ENCODE measurements at regions not wholly inside any gene's neighbourhood (a gene's known extent, or its start where the extent isn't known, plus 50 kb on each side); places are given as distances from the start of the nearest gene placed in this dataset.

GRCh38 chr2:14723684-14724083 lies 91.2 kb downstream of the LRATD1 start:
- no peaks in the 10 kb centered on the region for H3K9me3 Mint-ChIP-seq
- CTCF ChIA-PET = no interaction called here
- no peak for DNase-seq

GRCh38 chr2:14735696-14736095 lies 103.2 kb downstream of the LRATD1 start:
- Mint-ChIP-seq H3K27ac (no peak overlapping the region), H3K9me3 (peaks cover 10% of the 10 kb centered on the region), H3K27me3 (no peaks in the 10 kb centered on the region), H3K36me3 (ENCODE audit: low read depth) (no peaks in the 10 kb centered on the region), H3K4me1 (no peaks in the 10 kb centered on the region), H3K4me3 (no peak overlapping the region)
- ChIA-PET POLR2A (no interaction called here), CTCF (no interaction called here)
- no peak for DNase-seq

More at GRCh38 chr2:14723684-14724083, 91.2 kb downstream of the LRATD1 start:
- H3K27me3 Mint-ChIP-seq = no peaks in the 10 kb centered on the region
- H3K4me1 Mint-ChIP-seq = no peaks in the 10 kb centered on the region
- no peak overlapping the region for H3K27ac Mint-ChIP-seq
- POLR2A ChIA-PET = no interaction called here
- H3K36me3 Mint-ChIP-seq (ENCODE audit: low read depth) = no peaks in the 10 kb centered on the region
- no peak overlapping the region for H3K4me3 Mint-ChIP-seq

GRCh38 chr2:14737201-14737600 lies 104.7 kb downstream of the LRATD1 start:
- H3K27ac Mint-ChIP-seq = no peak overlapping the region
- no peaks in the 10 kb centered on the region for H3K36me3 Mint-ChIP-seq (ENCODE audit: low read depth)
- H3K4me1 Mint-ChIP-seq = no peaks in the 10 kb centered on the region
- CTCF ChIA-PET = no interaction called here
- H3K9me3 Mint-ChIP-seq = peaks cover 10% of the 10 kb centered on the region
- no peak overlapping the region for H3K4me3 Mint-ChIP-seq
- no peak for DNase-seq
- H3K27me3 Mint-ChIP-seq = no peaks in the 10 kb centered on the region
- POLR2A ChIA-PET = no interaction called here

GRCh38 chr2:14743861-14744260 lies 111.3 kb downstream of the LRATD1 start:
- no peak overlapping the region for H3K27ac Mint-ChIP-seq
- CTCF ChIA-PET = no interaction called here
- POLR2A ChIA-PET = no interaction called here
- no peaks in the 10 kb centered on the region for H3K4me1 Mint-ChIP-seq
- no peaks in the 10 kb centered on the region for H3K36me3 Mint-ChIP-seq (ENCODE audit: low read depth)
- H3K4me3 Mint-ChIP-seq = no peak overlapping the region
- no peak for DNase-seq
- H3K9me3 Mint-ChIP-seq = no peaks in the 10 kb centered on the region
- H3K27me3 Mint-ChIP-seq = no peaks in the 10 kb centered on the region

GRCh38 chr2:14745288-14746076 lies 113.0 kb downstream of the LRATD1 start:
- H3K4me3 Mint-ChIP-seq = no peak overlapping the region
- ChIA-PET CTCF (no interaction called here), POLR2A (no interaction called here)
- H3K27me3 Mint-ChIP-seq = no peaks in the 10 kb centered on the region
- no peaks in the 10 kb centered on the region for H3K36me3 Mint-ChIP-seq (ENCODE audit: low read depth)
- H3K27ac Mint-ChIP-seq = no peak overlapping the region
- no peaks in the 10 kb centered on the region for H3K9me3 Mint-ChIP-seq
- no peak for DNase-seq
- H3K4me1 Mint-ChIP-seq = no peaks in the 10 kb centered on the region

- Mint-ChIP-seq H3K4me1 (no peaks in the 10 kb centered on the region), H3K27me3 (no peaks in the 10 kb centered on the region), H3K4me3 (no peak overlapping the region), H3K9me3 (no peaks in the 10 kb centered on the region), H3K36me3 (ENCODE audit: low read depth) (no peaks in the 10 kb centered on the region), H3K27ac (no peak overlapping the region)
- ChIA-PET POLR2A (no interaction called here), CTCF (no interaction called here)
- no peak for DNase-seq
These were observed 113.6 kb downstream of the LRATD1 start for GRCh38 chr2:14746133-14746532.

GRCh38 chr2:14747447-14747846 lies 114.9 kb downstream of the LRATD1 start:
- ChIA-PET POLR2A (no interaction called here), CTCF (no interaction called here)
- H3K36me3 Mint-ChIP-seq (ENCODE audit: low read depth) = no peaks in the 10 kb centered on the region
- no peak overlapping the region for H3K27ac Mint-ChIP-seq
- DNase-seq = no peak
- no peaks in the 10 kb centered on the region for H3K27me3 Mint-ChIP-seq
- no peak overlapping the region for H3K4me3 Mint-ChIP-seq
- no peaks in the 10 kb centered on the region for H3K4me1 Mint-ChIP-seq
- H3K9me3 Mint-ChIP-seq = no peaks in the 10 kb centered on the region

- Mint-ChIP-seq H3K4me1 (no peaks in the 10 kb centered on the region), H3K27ac (no peak overlapping the region), H3K36me3 (ENCODE audit: low read depth) (no peaks in the 10 kb centered on the region), H3K27me3 (no peaks in the 10 kb centered on the region), H3K9me3 (no peaks in the 10 kb centered on the region), H3K4me3 (no peak overlapping the region)
- ChIA-PET CTCF (no interaction called here), POLR2A (no interaction called here)
- no peak for DNase-seq
These were observed 117.4 kb downstream of the LRATD1 start for GRCh38 chr2:14749884-14750283.

GRCh38 chr2:14750433-14750832 lies 117.9 kb downstream of the LRATD1 start:
- Mint-ChIP-seq H3K27me3 (no peaks in the 10 kb centered on the region), H3K4me1 (no peaks in the 10 kb centered on the region), H3K9me3 (no peaks in the 10 kb centered on the region), H3K27ac (no peak overlapping the region), H3K4me3 (no peak overlapping the region), H3K36me3 (ENCODE audit: low read depth) (no peaks in the 10 kb centered on the region)
- ChIA-PET CTCF (no interaction called here), POLR2A (no interaction called here)
- no peak for DNase-seq

- H3K27me3 Mint-ChIP-seq = no peaks in the 10 kb centered on the region
- ChIA-PET CTCF (no interaction called here), POLR2A (no interaction called here)
- no peaks in the 10 kb centered on the region for H3K4me1 Mint-ChIP-seq
- no peak for DNase-seq
- H3K4me3 Mint-ChIP-seq = no peak overlapping the region
- no peak overlapping the region for H3K27ac Mint-ChIP-seq
- no peaks in the 10 kb centered on the region for H3K9me3 Mint-ChIP-seq
- H3K36me3 Mint-ChIP-seq (ENCODE audit: low read depth) = no peaks in the 10 kb centered on the region
These were observed 119.1 kb downstream of the LRATD1 start for GRCh38 chr2:14751581-14751980.

- H3K9me3 Mint-ChIP-seq = no peaks in the 10 kb centered on the region
- no peak for DNase-seq
- no peak overlapping the region for H3K27ac Mint-ChIP-seq
- H3K27me3 Mint-ChIP-seq = no peaks in the 10 kb centered on the region
- ChIA-PET CTCF (no interaction called here), POLR2A (no interaction called here)
- no peaks in the 10 kb centered on the region for H3K4me1 Mint-ChIP-seq
- H3K36me3 Mint-ChIP-seq (ENCODE audit: low read depth) = no peaks in the 10 kb centered on the region
- no peak overlapping the region for H3K4me3 Mint-ChIP-seq
These were observed 119.8 kb downstream of the LRATD1 start for GRCh38 chr2:14752295-14752694.

GRCh38 chr2:14756122-14756541 lies 123.6 kb downstream of the LRATD1 start:
- Mint-ChIP-seq H3K9me3 (no peaks in the 10 kb centered on the region), H3K4me3 (no peak overlapping the region), H3K4me1 (no peaks in the 10 kb centered on the region), H3K27ac (no peak overlapping the region), H3K27me3 (no peaks in the 10 kb centered on the region), H3K36me3 (ENCODE audit: low read depth) (no peaks in the 10 kb centered on the region)
- ChIA-PET CTCF (no interaction called here), POLR2A (no interaction called here)
- no peak for DNase-seq

- no peaks in the 10 kb centered on the region for H3K9me3 Mint-ChIP-seq
- DNase-seq = no peak
- no peaks in the 10 kb centered on the region for H3K4me1 Mint-ChIP-seq
- no peak overlapping the region for H3K27ac Mint-ChIP-seq
- CTCF ChIA-PET = no interaction called here
- H3K27me3 Mint-ChIP-seq = no peaks in the 10 kb centered on the region
- H3K4me3 Mint-ChIP-seq = no peak overlapping the region
- POLR2A ChIA-PET = no interaction called here
- H3K36me3 Mint-ChIP-seq (ENCODE audit: low read depth) = no peaks in the 10 kb centered on the region
These were observed 124.6 kb downstream of the LRATD1 start for GRCh38 chr2:14756981-14757657.

GRCh38 chr2:14759082-14759481 lies 126.6 kb downstream of the LRATD1 start:
- ChIA-PET CTCF (no interaction called here), POLR2A (no interaction called here)
- no peaks in the 10 kb centered on the region for H3K36me3 Mint-ChIP-seq (ENCODE audit: low read depth)
- DNase-seq = no peak
- H3K4me3 Mint-ChIP-seq = no peak overlapping the region
- H3K9me3 Mint-ChIP-seq = no peaks in the 10 kb centered on the region
- no peak overlapping the region for H3K27ac Mint-ChIP-seq
- H3K27me3 Mint-ChIP-seq = no peaks in the 10 kb centered on the region
- no peaks in the 10 kb centered on the region for H3K4me1 Mint-ChIP-seq
